GM10266 (cell line): ENCODE measurements at regions not wholly inside any gene's neighbourhood (a gene's known extent, or its start where the extent isn't known, plus 50 kb on each side); places are given as distances from the start of the nearest gene placed in this dataset.

Source experiments
- DNase-seq: peaks from one replicate; pipeline ENCODE4 v3.0.0; 2012; ENCODE audit errors: extremely low spot score
- TF ChIP-seq, protein P1 (sequence below): IDR thresholded peaks from 2 replicates; pipeline ENCODE4 v1.5.1; 2012; ENCODE audit warnings: mild to moderate bottlenecking, low read depth; ENCODE audit not compliant: control insufficient read depth, insufficient read depth; ENCODE audit errors: missing control alignments

DNA sequence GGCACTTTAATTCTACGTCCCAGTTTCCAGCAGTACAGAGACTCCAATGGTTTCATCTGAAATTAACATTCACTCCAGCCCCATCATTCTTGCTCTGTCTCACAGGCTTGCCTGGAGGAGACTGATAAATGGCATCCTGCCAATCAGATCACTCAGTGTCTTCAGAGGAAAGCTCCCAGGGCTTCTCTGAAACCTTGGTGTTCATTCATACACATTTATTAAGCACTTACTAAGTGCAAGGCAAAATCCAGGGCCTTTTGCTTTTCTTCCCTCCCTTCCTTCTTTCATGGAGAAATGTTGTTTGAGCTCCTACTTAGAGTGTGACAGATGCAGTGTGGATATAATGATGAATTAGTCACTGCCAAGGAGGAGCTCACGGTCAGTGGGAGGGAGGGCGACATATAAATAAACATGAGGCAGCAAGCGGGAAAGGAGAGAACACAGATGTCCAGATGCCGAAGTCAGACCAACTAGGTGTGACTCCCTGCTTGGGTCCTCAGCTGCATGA, 106.7 kb upstream of the DTNBP1 start:
- TF ChIP-seq, protein P1, sequence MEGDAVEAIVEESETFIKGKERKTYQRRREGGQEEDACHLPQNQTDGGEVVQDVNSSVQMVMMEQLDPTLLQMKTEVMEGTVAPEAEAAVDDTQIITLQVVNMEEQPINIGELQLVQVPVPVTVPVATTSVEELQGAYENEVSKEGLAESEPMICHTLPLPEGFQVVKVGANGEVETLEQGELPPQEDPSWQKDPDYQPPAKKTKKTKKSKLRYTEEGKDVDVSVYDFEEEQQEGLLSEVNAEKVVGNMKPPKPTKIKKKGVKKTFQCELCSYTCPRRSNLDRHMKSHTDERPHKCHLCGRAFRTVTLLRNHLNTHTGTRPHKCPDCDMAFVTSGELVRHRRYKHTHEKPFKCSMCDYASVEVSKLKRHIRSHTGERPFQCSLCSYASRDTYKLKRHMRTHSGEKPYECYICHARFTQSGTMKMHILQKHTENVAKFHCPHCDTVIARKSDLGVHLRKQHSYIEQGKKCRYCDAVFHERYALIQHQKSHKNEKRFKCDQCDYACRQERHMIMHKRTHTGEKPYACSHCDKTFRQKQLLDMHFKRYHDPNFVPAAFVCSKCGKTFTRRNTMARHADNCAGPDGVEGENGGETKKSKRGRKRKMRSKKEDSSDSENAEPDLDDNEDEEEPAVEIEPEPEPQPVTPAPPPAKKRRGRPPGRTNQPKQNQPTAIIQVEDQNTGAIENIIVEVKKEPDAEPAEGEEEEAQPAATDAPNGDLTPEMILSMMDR = no peak
- DNase-seq = no peak

DNA sequence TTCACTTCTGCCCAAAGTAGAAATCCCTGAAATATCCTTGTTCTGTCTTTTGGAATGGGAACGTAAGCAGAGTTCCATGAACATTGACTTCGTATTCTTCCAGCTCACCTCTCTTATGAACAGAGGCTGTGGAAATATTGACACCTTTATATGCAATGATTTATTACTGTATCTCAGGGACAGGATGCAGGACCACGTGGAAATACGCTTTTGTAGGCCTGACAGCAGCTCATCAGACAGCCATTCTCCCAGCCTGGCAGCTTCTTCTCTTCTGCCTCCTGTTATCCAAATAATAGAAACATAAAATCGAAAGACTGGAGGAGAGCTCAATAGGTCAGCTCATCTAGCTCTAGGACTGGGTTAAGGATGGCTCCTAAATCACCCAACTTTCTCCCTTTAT, 106.2 kb upstream of the DTNBP1 start:
- TF ChIP-seq, protein P1 = no peak
- no peak for DNase-seq

DNA sequence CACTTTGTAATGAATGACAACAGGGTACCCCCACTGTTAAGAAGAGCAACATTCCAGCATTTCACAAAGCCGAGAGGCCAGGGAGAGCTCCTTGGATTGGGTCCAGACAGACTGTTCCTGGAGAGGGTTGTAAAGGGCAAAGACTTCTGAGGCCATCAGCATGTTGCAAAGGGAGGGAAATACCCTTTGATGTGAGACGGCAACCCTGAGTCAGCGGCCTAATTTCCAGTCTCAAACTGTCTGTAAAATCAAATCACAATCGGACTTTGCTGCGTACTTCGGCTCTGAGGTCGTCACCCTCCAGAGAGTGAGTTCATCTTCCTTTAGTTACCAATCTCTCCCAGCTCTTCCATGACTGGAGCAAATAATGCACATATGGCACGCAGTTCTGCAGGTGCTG, 101.0 kb upstream of the DTNBP1 start:
- TF ChIP-seq, protein P1 = no peak
- DNase-seq = no peak

DNA sequence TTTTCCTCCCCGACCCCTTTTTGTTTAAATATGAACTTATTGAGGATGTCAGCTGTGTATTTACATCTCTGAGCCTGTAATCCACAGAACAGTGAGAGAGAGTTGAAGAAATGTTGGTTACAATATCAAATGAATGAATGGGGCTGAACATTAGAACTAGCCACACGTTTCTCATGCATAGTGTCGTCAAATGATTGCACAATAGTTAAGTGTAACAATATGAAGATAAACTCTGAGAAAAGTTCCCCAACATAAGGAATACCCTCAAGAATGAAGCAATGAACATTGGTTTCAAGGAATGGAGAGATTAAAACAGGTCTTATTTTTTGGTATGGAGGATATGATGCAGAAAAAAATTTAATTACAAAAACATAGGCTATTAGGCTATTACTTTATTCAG, 100.5 kb upstream of the DTNBP1 start:
- no peak for DNase-seq
- TF ChIP-seq, protein P1 = no peak

DNA sequence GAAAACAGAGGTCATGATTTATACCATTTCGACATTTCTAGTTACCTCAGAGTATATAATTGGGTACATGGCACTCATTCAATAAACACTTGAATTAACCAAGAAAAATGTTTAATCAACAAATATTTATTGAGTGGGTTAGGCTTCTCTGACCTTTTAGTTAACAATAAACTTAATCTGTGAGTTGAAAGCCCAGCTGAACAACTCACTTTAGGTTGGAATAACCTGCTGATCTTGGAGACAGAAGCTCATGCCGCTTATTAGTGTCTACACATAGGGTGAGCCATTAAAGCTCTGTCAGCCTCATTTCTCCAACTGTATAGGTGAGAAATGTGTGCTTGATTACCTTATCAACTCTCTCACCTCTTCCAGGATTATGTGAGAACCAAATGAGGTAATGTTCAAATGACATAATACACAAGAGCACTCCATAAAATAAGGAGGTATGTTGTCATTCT, 98.2 kb upstream of the DTNBP1 start:
- TF ChIP-seq, protein P1 = no peak
- DNase-seq = no peak

DNA sequence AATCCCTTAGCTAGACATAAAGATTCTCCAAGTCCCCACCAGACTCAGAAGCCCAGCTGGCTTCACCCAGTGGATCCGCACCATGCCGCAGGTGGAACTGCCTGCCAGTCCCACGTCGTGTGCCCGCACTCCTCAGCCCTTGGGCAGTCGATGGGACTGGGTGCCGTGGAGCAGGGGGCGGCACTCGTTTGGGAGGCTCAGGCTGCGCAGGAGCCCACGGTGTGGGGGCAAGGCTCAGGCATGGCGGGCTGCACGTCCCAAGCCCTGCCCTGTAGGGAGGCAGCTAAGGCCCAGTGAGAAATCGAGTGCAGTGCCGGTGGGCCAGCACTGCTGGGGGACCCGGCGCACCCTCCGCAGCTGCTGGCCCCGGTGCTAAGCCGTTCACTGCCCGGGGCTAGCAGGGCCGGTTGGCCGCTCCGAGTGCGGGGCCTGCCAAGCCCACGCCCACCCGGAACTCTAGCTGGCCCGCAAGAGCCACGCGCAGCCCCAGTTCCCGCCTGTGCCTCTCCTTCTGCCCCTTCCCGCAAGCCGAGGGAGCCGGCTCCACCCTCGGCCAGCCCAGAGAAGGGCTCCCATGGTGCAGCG, 95.9 kb upstream of the DTNBP1 start:
- DNase-seq = no peak
- TF ChIP-seq, protein P1 = no peak

DNA sequence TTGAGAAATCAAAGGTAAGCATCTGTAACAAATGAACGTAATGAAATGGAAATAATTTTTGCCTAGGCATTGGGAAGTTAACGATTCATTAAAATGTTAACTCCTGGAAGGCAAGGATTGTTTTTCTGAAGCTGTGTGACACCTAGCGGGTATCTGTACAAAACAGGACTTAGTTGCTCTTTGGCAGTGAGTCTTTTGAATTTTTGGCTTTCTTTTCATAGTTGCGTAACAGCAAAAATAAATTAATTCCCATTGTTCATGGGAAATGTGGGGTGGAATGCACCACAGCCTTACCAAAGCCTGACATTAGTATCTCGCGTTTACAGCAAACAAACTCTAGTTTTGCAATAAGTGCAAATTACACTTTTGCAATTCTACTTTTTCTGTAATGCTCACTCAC, 92.7 kb upstream of the DTNBP1 start:
- no peak for DNase-seq

More for the DNA sequence above, 92.7 kb upstream of the DTNBP1 start:
- TF ChIP-seq, protein P1 = no peak
